PC-3 (cell line): ENCODE measurements at regions not wholly inside any gene's neighbourhood (a gene's known extent, or its start where the extent isn't known, plus 50 kb on each side); places are given as distances from the start of the nearest gene placed in this dataset.

Source experiments
- ATAC-seq: fragments of 200-7000 bp; cut with Tn5 transposase; 2 replicates; pipeline ENCODE4 v1.9.1; 2020; ENCODE audit warnings: mild to moderate bottlenecking, moderate library complexity
- BruUV-seq: library from RNA; stranded (reverse); fragments of 400-500 nt; replicated peaks from 2 replicates; lab custom pipeline; 2021; lab: Mats Ljungman, UMichigan
- CTCF ChIA-PET: fragments of 300-600 bp; sonication (Branson Sonifier 250); formaldehyde crosslinking; loops from one replicate; lab custom pipeline; 2022; ENCODE audit warnings: antibody characterized with exemption; lab: Charles Lee
- POLR2A ChIA-PET: fragments of 300-600 bp; sonication (Branson Sonifier 250); formaldehyde crosslinking; loops from one replicate; lab custom pipeline; 2022; ENCODE audit warnings: antibody characterized with exemption; ENCODE audit not compliant: unreplicated experiment; lab: Charles Lee
- DNase-seq: peaks from one replicate; pipeline ENCODE4 v3.0.0-alpha.2; 2015
- H2AFZ ChIP-seq: fragments of 300-600 bp; sonication (generic); 2 replicates; pipeline ENCODE4 v1.6.0; 2016; ENCODE audit warnings: antibody characterized with exemption, low read length
- H3F3A ChIP-seq: fragments of 300-600 bp; sonication (generic); one replicate; pipeline ENCODE4 v1.6.0; 2017; ENCODE audit warnings: antibody characterized with exemption, low read length, control low read depth, mild to moderate bottlenecking; ENCODE audit not compliant: unreplicated experiment
- H3K27ac ChIP-seq: fragments of 300-600 bp; sonication (generic); 2 replicates; pipeline ENCODE4 v1.5.1; 2016; ENCODE audit warnings: mild to moderate bottlenecking, low read length
- H3K27me3 ChIP-seq: fragments of 300-600 bp; sonication (generic); 2 replicates; pipeline ENCODE4 v1.6.1; 2016; ENCODE audit warnings: low read length, mixed read lengths
- H3K36me3 ChIP-seq: fragments of 300-600 bp; sonication (generic); 2 replicates; pipeline ENCODE4 v1.6.1; 2016; ENCODE audit warnings: low read depth, mixed run types, low read length, mixed read lengths
- H3K4me1 ChIP-seq: fragments of 300-600 bp; sonication (generic); 2 replicates; pipeline ENCODE4 v1.5.1; 2016; ENCODE audit warnings: low read length; ENCODE audit not compliant: insufficient read depth
- H3K4me2 ChIP-seq: fragments of 300-600 bp; sonication (generic); 2 replicates; pipeline ENCODE4 v1.6.0; 2016; ENCODE audit warnings: low read length
- H3K4me3 ChIP-seq: fragments of 300-600 bp; sonication (generic); 2 replicates; pipeline ENCODE4 v1.5.1; 2016; ENCODE audit warnings: mild to moderate bottlenecking, low read length, mixed read lengths
- H3K79me2 ChIP-seq: fragments of 300-600 bp; sonication (generic); 2 replicates; pipeline ENCODE4 v1.6.1; 2017; ENCODE audit warnings: low read length, mixed read lengths
- H3K9ac ChIP-seq: fragments of 300-600 bp; sonication (generic); 2 replicates; pipeline ENCODE4 v1.6.0; 2016; ENCODE audit warnings: mild to moderate bottlenecking, low read length
- H3K9me2 ChIP-seq: fragments of 300-600 bp; sonication (generic); replicated peaks from 2 replicates; pipeline ENCODE4 v1.6.1; 2016; ENCODE audit warnings: mixed run types, low read length, mixed read lengths
- H3K9me3 ChIP-seq: fragments of 300-600 bp; sonication (generic); 2 replicates; pipeline ENCODE4 v1.6.1; 2016; ENCODE audit warnings: low read length, mixed read lengths
- H4K20me1 ChIP-seq: fragments of 300-600 bp; sonication (generic); 2 replicates; pipeline ENCODE4 v1.6.1; 2016; ENCODE audit warnings: low read length, mixed read lengths
- EZH2 ChIP-seq: fragments of 300-600 bp; sonication (generic); IDR thresholded peaks from one replicate; pipeline ENCODE4 v1.6.1; 2017; ENCODE audit warnings: antibody characterized with exemption, mild to moderate bottlenecking, low read length; ENCODE audit not compliant: unreplicated experiment
- EZH2phosphoT487 ChIP-seq: fragments of 300-600 bp; sonication (generic); IDR thresholded peaks from 2 replicates; pipeline ENCODE4 v1.6.1; 2018; ENCODE audit warnings: mild to moderate bottlenecking, antibody characterized with exemption, low read length, borderline replicate concordance
- intact Hi-C: fragments of 100-400 bp; cut with micrococcal nuclease; formaldehyde crosslinking; loops from 2 replicates; pipeline ENCODE4 v1.9.0; 2023
- TF ChIP-seq, protein P1 (sequence below): fragments of 300-600 bp; sonication (generic); conservative IDR thresholded peaks from 2 replicates; pipeline ENCODE4 v1.5.1; 2017; ENCODE audit warnings: antibody characterized with exemption, low read depth, mild to moderate bottlenecking, low read length

DNA sequence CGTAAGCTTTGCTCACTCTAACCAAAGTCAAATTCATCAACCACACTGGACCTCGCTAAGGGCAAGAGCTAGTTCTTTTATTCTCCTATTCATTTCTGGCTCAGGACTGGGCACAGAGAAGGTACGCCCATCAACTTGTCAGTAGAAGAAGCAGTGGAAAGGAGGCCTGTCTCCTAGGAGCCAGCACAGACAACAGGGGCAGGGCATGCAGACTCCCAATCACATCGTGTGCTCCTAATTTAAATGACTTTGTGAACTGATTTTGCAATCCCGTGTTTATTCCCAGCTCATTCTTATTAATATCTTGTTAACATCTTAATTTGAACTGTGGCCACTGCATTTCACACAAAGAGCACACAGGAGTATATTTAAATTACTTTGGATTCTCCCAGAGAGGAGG, 161.1 kb upstream of the BCL6 start:
- peaks cover 14% of the 10 kb centered on the region; the same call in 1 of the 2 replicates for H3K4me1 ChIP-seq
- ChIA-PET CTCF (no interaction called here), POLR2A (interaction anchor here (0.5 kb wide), 1 partner anchor 626 kb away, joined by 6 read pairs; no protein-coding TSS in a partner anchor)
- H3K27ac ChIP-seq: no peak overlapping the region
- no peak overlapping the region for H3K9ac ChIP-seq
- TF ChIP-seq EZH2phosphoT487 (no peak), EZH2 (no peak)
- TF ChIP-seq, protein P1, sequence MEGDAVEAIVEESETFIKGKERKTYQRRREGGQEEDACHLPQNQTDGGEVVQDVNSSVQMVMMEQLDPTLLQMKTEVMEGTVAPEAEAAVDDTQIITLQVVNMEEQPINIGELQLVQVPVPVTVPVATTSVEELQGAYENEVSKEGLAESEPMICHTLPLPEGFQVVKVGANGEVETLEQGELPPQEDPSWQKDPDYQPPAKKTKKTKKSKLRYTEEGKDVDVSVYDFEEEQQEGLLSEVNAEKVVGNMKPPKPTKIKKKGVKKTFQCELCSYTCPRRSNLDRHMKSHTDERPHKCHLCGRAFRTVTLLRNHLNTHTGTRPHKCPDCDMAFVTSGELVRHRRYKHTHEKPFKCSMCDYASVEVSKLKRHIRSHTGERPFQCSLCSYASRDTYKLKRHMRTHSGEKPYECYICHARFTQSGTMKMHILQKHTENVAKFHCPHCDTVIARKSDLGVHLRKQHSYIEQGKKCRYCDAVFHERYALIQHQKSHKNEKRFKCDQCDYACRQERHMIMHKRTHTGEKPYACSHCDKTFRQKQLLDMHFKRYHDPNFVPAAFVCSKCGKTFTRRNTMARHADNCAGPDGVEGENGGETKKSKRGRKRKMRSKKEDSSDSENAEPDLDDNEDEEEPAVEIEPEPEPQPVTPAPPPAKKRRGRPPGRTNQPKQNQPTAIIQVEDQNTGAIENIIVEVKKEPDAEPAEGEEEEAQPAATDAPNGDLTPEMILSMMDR: no peak
- no peak for ATAC-seq
- intact Hi-C loops: no loop called here
- H3K9me2 ChIP-seq: no peaks in the 10 kb centered on the region
- H3K27me3 ChIP-seq: no peaks in the 10 kb centered on the region
- no peak overlapping the region for H3K4me3 ChIP-seq
- no peak overlapping the region for H2AFZ ChIP-seq
- H3K9me3 ChIP-seq: no peaks in the 10 kb centered on the region
- no peaks in the 10 kb centered on the region for H3F3A ChIP-seq
- H3K79me2 ChIP-seq: no peaks in the 10 kb centered on the region
- no peak for DNase-seq
- H3K36me3 ChIP-seq: no peaks in the 10 kb centered on the region
- no peak overlapping the region for H3K4me2 ChIP-seq
- no TSS peak for BruUV-seq
- H4K20me1 ChIP-seq: no peaks in the 10 kb centered on the region

- H3K9me2 ChIP-seq: no peaks in the 10 kb centered on the region
- BruUV-seq: no TSS peak
- peaks cover 14% of the 10 kb centered on the region; the same call in 1 of the 2 replicates for H3K4me1 ChIP-seq
- H2AFZ ChIP-seq: no peak overlapping the region
- H3K79me2 ChIP-seq: no peaks in the 10 kb centered on the region
- ATAC-seq (no peak), DNase-seq (no peak)
- no peak overlapping the region for H3K4me3 ChIP-seq
- no peaks in the 10 kb centered on the region for H3K27me3 ChIP-seq
- CTCF ChIA-PET: no interaction called here
- H3K27ac ChIP-seq: no peak overlapping the region
- H3F3A ChIP-seq: no peaks in the 10 kb centered on the region
- H3K9me3 ChIP-seq: no peaks in the 10 kb centered on the region
- no peaks in the 10 kb centered on the region for H4K20me1 ChIP-seq
- no peaks in the 10 kb centered on the region for H3K36me3 ChIP-seq
- no peak overlapping the region for H3K4me2 ChIP-seq
- POLR2A ChIA-PET: no interaction called here
- no peak overlapping the region for H3K9ac ChIP-seq
- no peak for TF ChIP-seq EZH2phosphoT487
- no peak for TF ChIP-seq EZH2
- TF ChIP-seq, protein P1: no peak
- intact Hi-C loops: no loop called here
These were observed 161.7 kb upstream of the BCL6 start for GRCh38 chr3:187906920-187907319.

DNA sequence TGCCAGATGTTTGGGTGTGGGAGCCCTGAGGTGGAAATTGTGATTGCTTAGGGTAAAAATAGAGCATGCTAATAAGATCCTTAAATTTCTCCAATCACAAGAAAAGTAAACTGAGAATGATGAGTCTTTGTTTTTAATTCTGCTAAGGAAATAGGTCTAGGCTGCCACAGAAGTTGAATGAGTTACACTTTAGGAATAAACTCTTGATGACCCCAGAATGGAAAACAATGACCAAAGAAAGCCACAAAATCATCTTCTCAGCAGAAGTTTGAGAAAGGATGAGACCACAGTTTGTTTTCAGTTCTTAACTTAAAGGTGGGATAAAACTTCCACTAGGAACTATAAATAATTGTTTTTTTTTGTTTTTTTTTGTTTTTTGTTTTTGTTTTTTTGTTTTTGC, 164.6 kb upstream of the BCL6 start:
- TF ChIP-seq EZH2: no peak
- TF ChIP-seq, protein P1: no peak
- TF ChIP-seq EZH2phosphoT487: no peak
- no peaks in the 10 kb centered on the region for H3K36me3 ChIP-seq
- intact Hi-C loops: loop anchor here (5.0 to 10.0 kb wide), 6 partner anchors 92 to 1042 kb away; partner anchors contain the start of gene LPP
- CTCF ChIA-PET: no interaction called here
- H2AFZ ChIP-seq: no peak overlapping the region
- peaks cover 11% of the 10 kb centered on the region for H3F3A ChIP-seq
- H3K79me2 ChIP-seq: no peaks in the 10 kb centered on the region
- H3K27me3 ChIP-seq: no peaks in the 10 kb centered on the region
- BruUV-seq: no TSS peak
- no peaks in the 10 kb centered on the region for H3K9me2 ChIP-seq
- no peak overlapping the region for H3K27ac ChIP-seq
- H3K4me3 ChIP-seq: no peak overlapping the region
- H3K9ac ChIP-seq: no peak overlapping the region
- no peaks in the 10 kb centered on the region for H4K20me1 ChIP-seq
- no peak overlapping the region for H3K4me2 ChIP-seq
- H3K4me1 ChIP-seq: peaks cover 31% of the 10 kb centered on the region
- DNase-seq (no peak), ATAC-seq (no peak)
- POLR2A ChIA-PET: no interaction called here
- H3K9me3 ChIP-seq: no peaks in the 10 kb centered on the region
